ENCODE measurements at regions not wholly inside any gene's neighbourhood (a gene's known extent, or its start where the extent isn't known, plus 50 kb on each side); places are given as distances from the start of the nearest gene placed in this dataset.

- ATAC-seq: no peak
These were observed 568.4 kb upstream of the MAP3K7 start for GRCh38 chr6:91155129-91155785.

GRCh38 chr6:91152824-91153223, 566.0 kb upstream of the MAP3K7 start:
- no peak for ATAC-seq

- ATAC-seq: no peak
These were observed 563.3 kb upstream of the MAP3K7 start for GRCh38 chr6:91149956-91150705.

- no peak for ATAC-seq
These were observed 562.5 kb upstream of the MAP3K7 start for GRCh38 chr6:91149246-91149955.

- no peak for ATAC-seq
These were observed 557.3 kb upstream of the MAP3K7 start for GRCh38 chr6:91144126-91144525.

GRCh38 chr6:91142154-91142553, 555.3 kb upstream of the MAP3K7 start:
- ATAC-seq: no peak

- ATAC-seq: no peak
These were observed 554.5 kb upstream of the MAP3K7 start for GRCh38 chr6:91141346-91141745.

- no peak for ATAC-seq
These were observed 553.6 kb upstream of the MAP3K7 start for GRCh38 chr6:91140449-91140848.

GRCh38 chr6:91137286-91137685, 550.4 kb upstream of the MAP3K7 start:
- no peak for ATAC-seq

- ATAC-seq: no peak
These were observed 548.7 kb upstream of the MAP3K7 start for GRCh38 chr6:91135406-91136103.

GRCh38 chr6:91132461-91132860, 545.6 kb upstream of the MAP3K7 start:
- ATAC-seq: no peak

- ATAC-seq: no peak
These were observed 543.3 kb upstream of the MAP3K7 start for GRCh38 chr6:91130126-91130525.

- no peak for ATAC-seq
These were observed 540.9 kb upstream of the MAP3K7 start for GRCh38 chr6:91127752-91128151.

GRCh38 chr6:91126876-91127275, 540.0 kb upstream of the MAP3K7 start:
- no peak for ATAC-seq

GRCh38 chr6:91117550-91117949, 530.7 kb upstream of the MAP3K7 start:
- ATAC-seq: no peak

- no peak for ATAC-seq
These were observed 527.3 kb upstream of the MAP3K7 start for GRCh38 chr6:91114123-91114708.

GRCh38 chr6:91106083-91106482, 519.2 kb upstream of the MAP3K7 start:
- ATAC-seq: no peak

- no peak for ATAC-seq
These were observed 518.7 kb upstream of the MAP3K7 start for GRCh38 chr6:91105532-91105931.

- no peak for ATAC-seq
These were observed 512.6 kb upstream of the MAP3K7 start for GRCh38 chr6:91099479-91099878.

GRCh38 chr6:91098006-91098405, 511.1 kb upstream of the MAP3K7 start:
- no peak for ATAC-seq

GRCh38 chr6:91097364-91097763, 510.5 kb upstream of the MAP3K7 start:
- no peak for ATAC-seq

- no peak for ATAC-seq
These were observed 508.1 kb upstream of the MAP3K7 start for GRCh38 chr6:91094806-91095475.
